T47D (cell line): ENCODE measurements at regions not wholly inside any gene's neighbourhood (a gene's known extent, or its start where the extent isn't known, plus 50 kb on each side); places are given as distances from the start of the nearest gene placed in this dataset.

Source experiments
- DNase-seq, 2 experiments: peaks; one replicate each; pipeline versions ENCODE4 v3.0.0 to v3.0.0-alpha.2; 2011 to 2012; ENCODE audit warnings: low read depth in 1 of 2, low spot score in 1 of 2
- JUND ChIP-seq: IDR thresholded peaks from 2 replicates; pipeline ENCODE4 v1.6.1; 2012; ENCODE audit warnings: low read depth
- in situ Hi-C: cut with HindIII; loops from 2 replicates; pipeline ENCODE4 v1.10.0; 2016; ENCODE audit warnings: low sequenced_read_pairs, low pct_unique_long_range_greater_than_20kb

- no peak for DNase-seq
- TF ChIP-seq JUND = no peak
- in situ Hi-C loops = no loop called here
Measured at GRCh38 chr15:61501815-61502389, 272.8 kb upstream of the RORA start.

GRCh38 chr15:61500951-61501620, 272.0 kb upstream of the RORA start:
- in situ Hi-C loops = no loop called here
- TF ChIP-seq JUND = no peak
- DNase-seq = no peak

GRCh38 chr15:61500523-61500922, 271.4 kb upstream of the RORA start:
- in situ Hi-C loops = no loop called here
- no peak for TF ChIP-seq JUND
- DNase-seq = no peak

GRCh38 chr15:61499376-61499775, 270.3 kb upstream of the RORA start:
- DNase-seq = no peak
- TF ChIP-seq JUND = no peak
- in situ Hi-C loops = no loop called here

- in situ Hi-C loops = no loop called here
Measured at GRCh38 chr15:61489571-61489970, 260.5 kb upstream of the RORA start.

GRCh38 chr15:61483599-61483998, 254.5 kb upstream of the RORA start:
- TF ChIP-seq JUND = no peak
- in situ Hi-C loops = no loop called here
- DNase-seq = no peak

More at GRCh38 chr15:61489571-61489970, 260.5 kb upstream of the RORA start:
- TF ChIP-seq JUND = no peak
- DNase-seq = no peak

- in situ Hi-C loops = no loop called here
- DNase-seq = no peak
- no peak for TF ChIP-seq JUND
Measured at GRCh38 chr15:61481886-61482285, 252.8 kb upstream of the RORA start.

- TF ChIP-seq JUND = no peak
- DNase-seq = no peak
- in situ Hi-C loops = no loop called here
Measured at GRCh38 chr15:61480863-61481262, 251.8 kb upstream of the RORA start.

GRCh38 chr15:61480295-61480694, 251.2 kb upstream of the RORA start:
- DNase-seq = no peak
- in situ Hi-C loops = no loop called here
- TF ChIP-seq JUND = no peak

- DNase-seq = no peak
- no peak for TF ChIP-seq JUND
- in situ Hi-C loops = no loop called here
Measured at GRCh38 chr15:61479613-61480012, 250.5 kb upstream of the RORA start.

- DNase-seq = no peak
Measured at GRCh38 chr15:61476741-61477140, 247.6 kb upstream of the RORA start.

GRCh38 chr15:61474796-61475195, 245.7 kb upstream of the RORA start:
- TF ChIP-seq JUND = no peak
- in situ Hi-C loops = no loop called here
- DNase-seq = no peak

More at GRCh38 chr15:61476741-61477140, 247.6 kb upstream of the RORA start:
- in situ Hi-C loops = no loop called here
- no peak for TF ChIP-seq JUND

GRCh38 chr15:61467823-61468222, 238.7 kb upstream of the RORA start:
- in situ Hi-C loops = no loop called here
- no peak for TF ChIP-seq JUND
- DNase-seq = no peak
